ENCODE measurements at regions not wholly inside any gene's neighbourhood (a gene's known extent, or its start where the extent isn't known, plus 50 kb on each side); places are given as distances from the start of the nearest gene placed in this dataset.
A peak's percentile ranks its signal among the peaks of the same experiment; 100 is the strongest.
"Not testable (repeated sequence)": the region's sequence is repeated elsewhere in the genome, so short reads cannot be mapped to it uniquely, and the experiment has no call there.

DNA sequence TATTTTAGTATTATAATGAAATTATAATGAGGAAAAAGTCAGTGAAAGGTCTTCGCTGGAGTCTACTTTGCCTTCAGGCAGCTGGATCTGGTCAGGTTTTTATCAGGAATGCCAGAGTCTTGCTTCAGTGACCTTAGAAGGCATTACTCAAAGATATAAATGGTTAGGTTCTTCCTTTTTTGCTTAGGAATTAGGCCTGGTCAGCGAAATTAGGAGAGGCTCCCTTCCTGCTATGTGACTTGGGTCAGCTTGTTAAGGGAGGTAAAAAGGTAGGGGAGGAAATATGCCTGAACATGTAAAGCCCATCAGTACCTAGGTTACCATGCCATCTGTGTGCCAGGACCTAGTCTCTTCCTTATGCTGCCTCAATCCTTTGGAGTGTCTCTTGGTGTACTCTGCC, 115.1 kb downstream of the OTOR start:
- no peak for DNase-seq (ENCODE audit: low read depth)

GRCh38 chr20:16864069-16864468, 115.9 kb downstream of the OTOR start:
- peak; percentile 78 for DNase-seq (ENCODE audit: low read depth)

DNA sequence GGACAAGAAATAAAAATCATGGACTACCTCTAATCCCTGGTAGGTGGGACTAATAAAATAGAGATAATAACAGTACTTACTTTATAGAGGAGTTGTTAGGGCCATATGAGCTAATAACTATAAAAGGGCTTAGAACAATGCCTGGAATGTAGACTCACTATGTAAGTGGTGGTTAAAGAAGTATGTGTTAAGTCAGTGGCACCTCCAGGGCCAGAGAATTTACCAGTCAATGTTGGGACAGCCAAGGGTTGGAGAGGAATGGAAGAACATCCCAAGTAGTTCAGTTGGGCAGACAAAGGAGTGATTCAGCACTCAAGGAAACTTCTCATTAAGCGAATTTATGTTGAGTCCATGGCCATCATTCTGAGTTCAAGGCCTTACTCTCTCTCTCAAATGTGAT, 116.8 kb downstream of the OTOR start:
- no peak for DNase-seq (ENCODE audit: low read depth)

DNA sequence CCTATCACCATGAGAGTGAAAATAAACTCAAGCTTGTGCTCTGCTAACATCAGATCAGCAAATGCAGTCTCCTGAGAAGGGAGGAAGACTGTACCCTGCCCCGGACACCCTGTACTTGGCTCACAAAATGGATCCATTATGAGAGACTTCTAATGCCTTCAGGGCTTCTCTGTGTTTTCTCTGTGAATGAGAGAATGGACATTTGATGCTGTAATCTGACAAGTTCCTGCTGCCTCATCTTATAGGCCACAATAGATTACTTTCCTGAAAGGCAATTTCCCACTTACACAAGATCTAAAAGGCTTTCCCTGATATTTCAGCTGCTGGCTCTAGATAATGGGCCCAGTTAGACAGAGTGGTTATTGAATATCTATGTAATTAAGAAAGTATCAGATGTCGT, 117.2 kb downstream of the OTOR start:
- DNase-seq (ENCODE audit: low read depth) = no peak

DNA sequence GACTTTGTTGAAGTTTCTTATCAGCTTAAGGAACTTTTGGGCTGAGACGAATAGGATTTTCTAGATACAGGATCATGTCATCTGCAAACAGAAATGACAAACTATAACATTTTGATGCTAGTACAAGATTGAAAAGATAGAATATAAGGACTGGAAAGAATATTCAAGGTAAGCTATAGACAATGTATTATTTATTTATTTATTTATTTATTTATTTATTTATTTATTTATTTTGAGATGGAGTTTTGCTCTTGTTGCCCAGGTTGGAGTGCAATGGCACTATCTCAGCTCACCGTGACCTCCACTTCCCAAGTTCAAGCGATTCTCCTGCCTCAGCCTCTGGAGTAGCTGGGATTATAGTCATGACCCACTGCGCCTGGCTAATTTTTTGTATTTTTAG, 125.0 kb downstream of the OTOR start:
- DNase-seq (ENCODE audit: low read depth) = not testable (repeated sequence)

- no peak for DNase-seq (ENCODE audit: low read depth)
These were observed 128.9 kb downstream of the OTOR start for GRCh38 chr20:16877053-16877554.

DNA sequence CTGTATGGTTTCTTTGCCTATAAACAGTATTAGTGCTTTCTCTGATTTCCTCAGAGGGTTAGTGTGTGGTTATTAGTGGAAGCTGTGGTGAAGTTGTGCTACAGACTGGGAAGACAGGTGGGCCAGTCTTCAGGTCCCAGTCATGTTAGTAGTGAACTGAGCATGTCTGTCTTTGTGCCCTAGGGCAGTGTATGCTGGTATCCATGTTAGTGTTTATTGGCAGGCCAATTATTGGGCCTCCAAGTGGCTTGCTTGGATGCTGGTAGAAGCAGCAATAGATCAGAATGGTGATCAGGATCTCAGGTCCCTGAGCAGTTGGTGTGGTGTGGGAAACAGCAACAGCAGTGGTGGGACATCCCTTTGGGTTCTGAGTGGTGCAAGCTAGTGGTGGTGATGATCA, 137.6 kb downstream of the OTOR start:
- no peak for DNase-seq (ENCODE audit: low read depth)

DNA sequence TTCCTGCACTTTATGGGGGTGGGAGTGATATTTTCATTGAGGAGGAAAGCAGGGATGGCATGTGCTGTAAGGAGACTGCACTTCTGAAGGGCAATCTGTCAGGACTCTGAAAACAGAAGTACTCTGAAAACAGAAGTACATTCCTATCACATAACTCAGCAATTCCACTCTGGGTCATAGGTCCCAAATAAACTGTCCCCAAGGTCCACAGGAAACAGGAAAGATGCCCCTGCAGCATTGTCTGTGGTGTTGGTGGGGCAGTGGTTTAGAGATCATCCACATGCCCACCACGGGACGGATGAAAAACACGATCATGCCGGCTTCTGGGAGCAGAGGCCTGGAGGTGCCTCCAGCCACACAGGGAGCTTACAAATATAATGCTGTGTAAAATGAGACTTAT, 150.3 kb downstream of the OTOR start:
- peak; percentile 75 for DNase-seq (ENCODE audit: low read depth)

GRCh38 chr20:16902662-16903061, 154.5 kb downstream of the OTOR start:
- DNase-seq (ENCODE audit: low read depth) = no peak

GRCh38 chr20:16904751-16905150, 156.6 kb downstream of the OTOR start:
- no peak for DNase-seq (ENCODE audit: low read depth)

GRCh38 chr20:16914277-16914676, 166.1 kb downstream of the OTOR start:
- DNase-seq (ENCODE audit: low read depth) = no peak

GRCh38 chr20:16916165-16916564, 168.0 kb downstream of the OTOR start:
- no peak for DNase-seq (ENCODE audit: low read depth)

GRCh38 chr20:16917636-16918035, 169.5 kb downstream of the OTOR start:
- no peak for DNase-seq (ENCODE audit: low read depth)

- no peak for DNase-seq (ENCODE audit: low read depth)
These were observed 170.2 kb downstream of the OTOR start for GRCh38 chr20:16918366-16918765.

DNA sequence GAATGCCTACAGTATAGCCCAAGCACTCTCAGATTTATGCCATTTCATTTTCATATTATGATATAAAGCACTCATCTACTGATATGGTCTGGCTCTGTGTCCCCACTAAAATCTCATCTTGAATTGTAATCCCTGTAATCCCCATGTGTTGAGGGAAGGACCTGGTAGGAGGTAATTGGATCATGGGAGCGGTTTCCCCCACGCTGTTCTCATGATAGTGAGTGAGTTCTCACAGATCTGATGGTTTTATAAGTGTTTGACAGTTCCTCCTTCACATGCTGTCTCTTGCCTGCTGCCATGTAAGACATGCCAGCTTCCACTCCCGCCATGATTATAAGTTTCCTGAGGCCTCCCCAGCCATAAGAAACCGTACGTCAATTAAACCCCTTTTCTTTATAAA, 171.7 kb downstream of the OTOR start:
- no peak for DNase-seq (ENCODE audit: low read depth)

- peak; percentile 91 for DNase-seq (ENCODE audit: low read depth)
These were observed 174.7 kb downstream of the OTOR start for GRCh38 chr20:16922834-16923233.

GRCh38 chr20:16926626-16927430, 178.7 kb downstream of the OTOR start:
- DNase-seq (ENCODE audit: low read depth) = no peak

- DNase-seq (ENCODE audit: low read depth) = peak; percentile 22
These were observed 181.6 kb downstream of the OTOR start for GRCh38 chr20:16929756-16930155.

GRCh38 chr20:16930656-16931055, 182.5 kb downstream of the OTOR start:
- DNase-seq (ENCODE audit: low read depth) = no peak

- DNase-seq (ENCODE audit: low read depth) = no peak
These were observed 190.9 kb downstream of the OTOR start for GRCh38 chr20:16939051-16939450.

GRCh38 chr20:16940701-16941100, 192.5 kb downstream of the OTOR start:
- DNase-seq (ENCODE audit: low read depth) = no peak

DNA sequence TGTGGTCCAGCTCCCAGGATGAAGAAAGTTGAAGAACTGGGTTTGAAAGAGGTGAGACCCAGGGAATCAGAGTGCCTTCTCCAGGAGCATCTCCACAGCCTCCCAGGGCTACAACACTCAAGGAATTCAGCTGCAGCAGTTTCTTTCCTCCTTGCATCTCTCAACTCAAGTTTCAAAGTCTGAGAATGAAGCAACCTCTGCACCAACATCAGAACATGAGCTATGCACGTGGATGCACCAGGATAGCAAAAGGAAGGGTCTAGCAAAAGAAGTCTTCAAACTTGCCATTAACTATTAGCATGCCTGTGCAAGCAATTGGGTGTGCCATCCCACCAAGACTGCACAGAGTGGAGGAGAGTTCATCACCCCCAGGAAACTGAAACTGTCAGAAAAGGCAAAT, 193.9 kb downstream of the OTOR start:
- no peak for DNase-seq (ENCODE audit: low read depth)

- DNase-seq (ENCODE audit: low read depth) = no peak
These were observed 194.6 kb downstream of the OTOR start for GRCh38 chr20:16942756-16943155.

GRCh38 chr20:16944745-16945144, 196.6 kb downstream of the OTOR start:
- DNase-seq (ENCODE audit: low read depth) = no peak
